HFF-Myc (cell line): ENCODE measurements at regions not wholly inside any gene's neighbourhood (a gene's known extent, or its start where the extent isn't known, plus 50 kb on each side); places are given as distances from the start of the nearest gene placed in this dataset.

Experiments used
- DNase-seq: peaks from one replicate; pipeline ENCODE4 v3.0.0-alpha.2; 2011; ENCODE audit warnings: low read depth; ENCODE audit errors: extremely low read depth
- H3K4me3 ChIP-seq: replicated peaks from 2 replicates; pipeline ENCODE4 v1.5.1; 2011; ENCODE audit warnings: low read depth, mild to moderate bottlenecking, control low read depth, low read length
- TF ChIP-seq, protein P1 (sequence below): IDR thresholded peaks from 2 replicates; pipeline ENCODE4 v1.5.1; 2012; ENCODE audit warnings: mild to moderate bottlenecking, low read depth, low read length, control low read depth; ENCODE audit errors: missing control alignments

DNA sequence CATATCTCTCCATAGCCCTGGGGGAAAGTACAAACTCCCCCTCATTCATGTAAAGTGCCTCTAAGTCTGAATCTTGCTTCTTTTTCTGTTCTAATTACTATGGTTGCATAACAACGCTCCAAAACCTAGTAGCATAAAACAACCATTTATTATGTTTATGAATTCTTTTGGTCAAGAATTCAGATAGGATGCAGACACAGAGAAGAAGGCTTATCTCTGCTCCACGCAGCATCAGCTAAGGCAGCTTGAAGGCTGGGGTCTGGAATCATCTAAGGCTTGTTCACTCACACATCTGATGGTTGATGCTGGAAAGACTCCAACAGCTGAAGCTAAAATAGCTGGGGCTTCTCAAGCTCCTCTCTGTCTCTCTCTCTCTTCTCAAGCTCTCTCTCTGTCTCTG, 564.5 kb downstream of the ZNF674 start:
- TF ChIP-seq, protein P1, sequence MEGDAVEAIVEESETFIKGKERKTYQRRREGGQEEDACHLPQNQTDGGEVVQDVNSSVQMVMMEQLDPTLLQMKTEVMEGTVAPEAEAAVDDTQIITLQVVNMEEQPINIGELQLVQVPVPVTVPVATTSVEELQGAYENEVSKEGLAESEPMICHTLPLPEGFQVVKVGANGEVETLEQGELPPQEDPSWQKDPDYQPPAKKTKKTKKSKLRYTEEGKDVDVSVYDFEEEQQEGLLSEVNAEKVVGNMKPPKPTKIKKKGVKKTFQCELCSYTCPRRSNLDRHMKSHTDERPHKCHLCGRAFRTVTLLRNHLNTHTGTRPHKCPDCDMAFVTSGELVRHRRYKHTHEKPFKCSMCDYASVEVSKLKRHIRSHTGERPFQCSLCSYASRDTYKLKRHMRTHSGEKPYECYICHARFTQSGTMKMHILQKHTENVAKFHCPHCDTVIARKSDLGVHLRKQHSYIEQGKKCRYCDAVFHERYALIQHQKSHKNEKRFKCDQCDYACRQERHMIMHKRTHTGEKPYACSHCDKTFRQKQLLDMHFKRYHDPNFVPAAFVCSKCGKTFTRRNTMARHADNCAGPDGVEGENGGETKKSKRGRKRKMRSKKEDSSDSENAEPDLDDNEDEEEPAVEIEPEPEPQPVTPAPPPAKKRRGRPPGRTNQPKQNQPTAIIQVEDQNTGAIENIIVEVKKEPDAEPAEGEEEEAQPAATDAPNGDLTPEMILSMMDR, result no peak
- H3K4me3 ChIP-seq, result no peak overlapping the region
- DNase-seq, result no peak

DNA sequence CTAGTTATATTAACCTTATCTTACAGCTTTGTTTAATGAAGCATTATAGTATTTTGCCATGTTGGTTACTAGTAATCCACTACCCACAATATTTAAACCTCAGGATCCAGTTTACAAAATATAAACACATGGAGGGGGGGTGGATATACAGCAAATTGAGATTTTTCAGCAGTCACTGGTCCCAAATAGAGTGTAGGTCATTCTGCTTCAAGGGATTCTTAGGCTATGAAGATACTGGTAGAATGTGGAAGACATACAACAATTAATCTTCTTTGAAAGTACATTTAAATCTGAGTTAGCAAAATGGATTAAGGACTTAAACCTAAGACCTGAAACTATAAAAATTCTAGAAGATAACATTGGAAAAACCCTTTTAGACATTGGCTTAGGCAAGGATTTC, 569.6 kb downstream of the ZNF674 start:
- no peak for DNase-seq
- TF ChIP-seq, protein P1, result no peak
- H3K4me3 ChIP-seq, result no peak overlapping the region

DNA sequence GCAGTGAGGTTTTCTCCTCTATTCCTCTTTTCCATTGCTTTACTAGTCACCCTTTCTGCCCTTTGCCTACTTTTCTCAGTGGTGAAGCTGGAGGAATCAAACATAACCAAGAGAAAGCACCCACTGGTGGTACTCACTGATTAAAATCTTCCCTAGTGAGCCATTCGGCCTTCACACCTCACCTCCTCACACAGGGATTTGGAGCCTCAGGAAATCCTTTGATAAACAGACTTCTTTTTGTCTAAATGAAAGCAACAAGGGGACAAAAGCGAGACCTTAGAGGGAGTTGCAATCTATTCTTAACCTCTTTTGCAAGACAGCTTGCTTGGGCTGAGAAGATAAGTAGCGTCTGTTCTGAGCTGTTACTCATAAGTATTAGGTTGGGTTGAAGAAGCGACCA, 572.6 kb downstream of the ZNF674 start:
- DNase-seq, result no peak
- H3K4me3 ChIP-seq, result no peak overlapping the region

DNA sequence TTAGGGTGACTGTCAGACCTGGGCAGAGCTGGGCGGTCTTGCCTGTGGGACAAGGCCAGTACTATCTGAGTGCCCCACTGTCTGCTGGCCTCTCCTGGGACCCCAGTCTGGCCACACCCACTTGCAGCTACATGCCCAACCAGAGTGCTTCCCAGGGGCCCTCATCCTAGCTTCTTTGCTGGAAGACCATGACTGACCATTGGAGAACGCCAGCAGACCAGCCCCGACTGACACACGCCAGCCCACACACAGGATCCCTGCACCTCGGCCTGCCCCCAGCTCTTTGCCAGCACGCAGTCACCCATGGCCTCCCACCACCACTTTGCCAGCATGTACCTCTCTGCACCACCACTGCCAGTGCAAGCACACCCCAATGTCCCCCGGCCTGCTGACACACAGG, 585.7 kb downstream of the ZNF674 start:
- TF ChIP-seq, protein P1, result no peak
- H3K4me3 ChIP-seq, result no peak overlapping the region
- no peak for DNase-seq

More for the DNA sequence above, 572.6 kb downstream of the ZNF674 start:
- TF ChIP-seq, protein P1, result no peak

DNA sequence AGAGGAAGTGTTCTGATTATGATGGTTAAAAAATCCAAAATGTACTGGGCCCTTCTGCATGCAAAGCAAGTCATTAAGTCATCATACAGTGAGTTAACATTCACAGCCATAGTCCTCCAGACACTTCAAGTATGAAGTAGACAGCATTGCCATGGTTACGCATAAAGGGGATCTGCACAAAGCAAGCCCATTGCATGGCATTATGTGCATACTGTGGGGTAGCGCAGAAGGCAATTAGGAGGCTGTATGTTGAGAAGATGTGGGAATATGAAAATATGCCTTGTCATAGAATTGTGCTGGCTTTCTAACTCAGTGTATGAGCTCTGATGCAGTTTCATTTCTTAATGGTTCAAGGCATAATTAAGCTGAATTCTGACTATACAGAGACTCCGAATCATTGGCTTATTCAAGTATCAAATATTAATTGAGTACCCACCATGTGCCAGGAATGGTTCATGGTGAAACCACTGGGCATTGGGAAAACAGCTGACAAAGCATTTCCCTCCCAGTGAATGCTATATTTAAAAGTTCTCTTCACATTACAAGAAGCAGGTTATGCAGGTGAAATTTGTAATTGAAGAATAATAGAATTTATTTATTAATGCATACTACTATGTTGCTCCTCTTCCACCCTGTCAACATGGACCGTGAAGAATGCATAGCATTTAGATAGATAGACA, 588.9 kb downstream of the ZNF674 start:
- TF ChIP-seq, protein P1, result no peak
- H3K4me3 ChIP-seq, result no peak overlapping the region
- no peak for DNase-seq

DNA sequence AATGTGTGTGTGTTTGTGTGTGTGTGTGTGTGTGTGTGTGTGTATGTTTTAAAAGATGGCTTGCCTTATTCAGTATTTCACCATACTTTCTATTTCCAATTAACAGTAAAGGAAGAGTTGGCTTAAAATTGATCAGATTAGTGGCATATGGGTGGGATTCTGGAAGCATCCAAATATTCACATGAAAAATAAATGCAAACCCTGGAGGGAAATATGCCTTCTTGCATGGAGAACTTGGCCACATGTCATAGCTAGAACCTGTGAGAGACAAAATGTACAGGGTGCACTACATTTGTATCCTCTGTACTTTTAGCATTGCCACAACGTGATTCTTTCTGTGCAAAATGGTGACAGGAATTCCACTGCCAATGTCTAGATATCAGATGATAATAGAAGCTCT, 589.6 kb downstream of the ZNF674 start:
- TF ChIP-seq, protein P1, result no peak
- no peak for DNase-seq
- no peak overlapping the region for H3K4me3 ChIP-seq

DNA sequence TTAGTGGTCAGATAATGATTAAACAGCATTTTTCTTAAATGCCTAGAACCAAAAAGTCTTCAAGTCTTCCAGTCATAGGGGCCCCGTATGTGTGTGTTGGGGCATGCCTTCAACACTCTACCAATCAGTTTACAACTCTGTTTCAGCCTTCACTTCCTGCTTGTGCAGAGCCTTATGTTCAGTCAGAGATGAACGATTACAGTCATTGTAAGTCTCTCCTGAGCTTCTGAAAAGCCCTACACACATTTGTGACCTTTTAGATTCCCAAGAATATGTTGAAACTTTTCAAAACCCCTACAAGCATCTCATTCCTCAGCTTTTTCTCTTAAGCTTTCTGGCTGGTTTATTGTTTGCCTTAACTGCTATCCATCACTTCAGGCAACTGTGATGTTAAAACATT, 591.2 kb downstream of the ZNF674 start:
- TF ChIP-seq, protein P1, result no peak
- H3K4me3 ChIP-seq, result no peak overlapping the region
- DNase-seq, result no peak
